ENCODE measurements at regions not wholly inside any gene's neighbourhood (a gene's known extent, or its start where the extent isn't known, plus 50 kb on each side); places are given as distances from the start of the nearest gene placed in this dataset.

GRCh38 chr9:99561961-99562565 lies 259.6 kb upstream of the NR4A3 start:
- in situ Hi-C loops (cut with MboI; ENCODE audit: low sequenced_read_pairs in 4 of 4): no loop called here
- H3K27me3 ChIP-seq: no peaks in the 10 kb centered on the region
- no peaks in the 10 kb centered on the region for H3K9me3 ChIP-seq
- DNase-seq (no peak), ATAC-seq (no peak)
- peaks cover 0 to 4% of the 10 kb centered on the region in 2 donors for H3K4me1 ChIP-seq
- intact Hi-C loops (cut with DNase I; ENCODE audit: low total_unique reads): no loop called here
- TF ChIP-seq CTCF (IDR thresholded peaks at IDR 0.05 in 4 of 5, conservative IDR thresholded peaks at IDR 0.05 in 1 of 5) (no peak), POLR2A (IDR thresholded peaks at IDR 0.05) (no peak)
- no peak overlapping the region for H3K27ac ChIP-seq
- H3K36me3 ChIP-seq: no peaks in the 10 kb centered on the region
- no peak overlapping the region for H3K4me3 ChIP-seq

GRCh38 chr9:99563364-99563763 lies 258.3 kb upstream of the NR4A3 start:
- H3K27me3 ChIP-seq: no peaks in the 10 kb centered on the region
- H3K36me3 ChIP-seq: no peaks in the 10 kb centered on the region
- no peak for TF ChIP-seq CTCF (IDR thresholded peaks at IDR 0.05 in 4 of 5, conservative IDR thresholded peaks at IDR 0.05 in 1 of 5)
- no peak for TF ChIP-seq POLR2A (IDR thresholded peaks at IDR 0.05)
- no peaks in the 10 kb centered on the region for H3K9me3 ChIP-seq
- DNase-seq (no peak), ATAC-seq (no peak)
- in situ Hi-C loops (cut with MboI; ENCODE audit: low sequenced_read_pairs in 4 of 4) (no loop called here), intact Hi-C loops (cut with DNase I; ENCODE audit: low total_unique reads) (no loop called here)
- H3K4me1 ChIP-seq: peaks cover 0 to 4% of the 10 kb centered on the region in 2 donors
- no peak overlapping the region for H3K27ac ChIP-seq
- no peak overlapping the region for H3K4me3 ChIP-seq

DNA sequence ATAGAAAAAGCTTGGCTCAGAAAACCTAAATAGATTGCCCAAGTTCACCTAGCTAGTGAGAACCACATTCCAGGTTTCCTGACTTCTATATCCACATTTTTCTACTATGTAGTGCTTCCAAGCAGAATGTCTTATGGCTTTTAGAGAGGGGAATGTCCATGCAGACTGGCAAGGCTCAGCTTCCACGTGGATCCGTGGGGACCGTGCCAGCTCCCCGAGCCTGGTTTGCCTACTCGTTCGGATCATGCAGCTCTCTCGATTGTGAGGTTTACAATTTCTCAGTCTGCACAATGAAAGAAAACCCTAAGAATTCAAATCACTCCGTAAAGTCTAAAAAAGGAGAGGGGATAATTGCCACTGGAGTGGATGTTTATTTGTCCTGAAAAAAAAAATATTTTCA lies 256.5 kb upstream of the NR4A3 start:
- DNase-seq (no peak), ATAC-seq (no peak)
- Histone ChIP-seq H3K4me1 (peaks cover 0 to 4% of the 10 kb centered on the region in 2 donors), H3K27me3 (no peaks in the 10 kb centered on the region), H3K4me3 (no peak overlapping the region), H3K9me3 (no peaks in the 10 kb centered on the region), H3K36me3 (no peaks in the 10 kb centered on the region), H3K27ac (no peak overlapping the region)
- in situ Hi-C loops (cut with MboI; ENCODE audit: low sequenced_read_pairs in 4 of 4) (no loop called here), intact Hi-C loops (cut with DNase I; ENCODE audit: low total_unique reads) (no loop called here)
- TF ChIP-seq CTCF (IDR thresholded peaks at IDR 0.05 in 4 of 5, conservative IDR thresholded peaks at IDR 0.05 in 1 of 5) (no peak), POLR2A (IDR thresholded peaks at IDR 0.05) (no peak)

DNA sequence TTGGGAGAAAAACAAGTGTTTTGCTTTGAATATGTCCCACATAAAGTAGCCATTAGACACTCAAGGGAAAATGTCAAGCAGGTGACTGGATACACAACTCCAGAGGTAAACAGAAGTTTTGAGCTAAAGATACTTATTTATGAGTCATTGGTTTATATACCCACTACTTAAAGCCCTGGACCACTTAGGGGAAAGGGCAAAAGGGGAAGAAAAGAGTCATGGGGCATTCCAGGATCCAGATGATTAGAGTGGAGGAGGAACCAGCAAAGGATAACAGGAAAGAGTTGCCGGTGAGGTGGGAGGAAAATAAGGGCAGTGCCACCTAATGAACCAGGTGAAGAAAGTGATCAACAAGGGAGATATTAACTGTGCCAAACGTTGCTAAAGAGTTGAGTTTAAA lies 254.2 kb upstream of the NR4A3 start:
- in situ Hi-C loops (cut with MboI; ENCODE audit: low sequenced_read_pairs in 4 of 4): no loop called here
- ATAC-seq (no peak), DNase-seq (no peak)
- H3K4me3 ChIP-seq: no peak overlapping the region
- no peaks in the 10 kb centered on the region for H3K27me3 ChIP-seq
- no peaks in the 10 kb centered on the region for H3K9me3 ChIP-seq
- peaks cover 0 to 5% of the 10 kb centered on the region in 2 donors for H3K4me1 ChIP-seq
- no peaks in the 10 kb centered on the region for H3K36me3 ChIP-seq
- intact Hi-C loops (cut with DNase I; ENCODE audit: low total_unique reads): no loop called here
- no peak overlapping the region for H3K27ac ChIP-seq
- TF ChIP-seq CTCF (IDR thresholded peaks at IDR 0.05 in 4 of 5, conservative IDR thresholded peaks at IDR 0.05 in 1 of 5) (no peak), POLR2A (IDR thresholded peaks at IDR 0.05) (no peak)

DNA sequence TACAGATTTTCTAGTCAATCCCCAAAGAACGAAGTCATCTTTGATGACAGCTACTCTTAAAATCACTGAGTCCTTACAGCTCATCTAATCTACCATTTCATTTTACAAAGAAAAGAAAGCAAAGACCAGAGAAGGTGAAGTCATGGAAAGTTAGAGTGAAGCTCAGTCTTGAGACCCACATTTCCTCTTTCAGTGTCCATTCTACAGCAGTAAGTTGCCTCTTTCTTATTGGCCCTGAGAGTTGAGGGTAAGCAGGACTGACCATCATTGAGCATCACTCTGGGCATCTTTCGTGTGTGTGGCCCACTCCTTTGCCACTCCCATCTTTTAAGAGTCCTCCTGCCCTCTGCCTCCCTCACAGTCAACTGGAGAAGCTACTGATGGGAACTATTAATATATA lies 251.8 kb upstream of the NR4A3 start:
- DNase-seq (no peak), ATAC-seq (no peak)
- H3K4me1 ChIP-seq: peaks cover 5 to 14% of the 10 kb centered on the region in 2 donors
- in situ Hi-C loops (cut with MboI; ENCODE audit: low sequenced_read_pairs in 4 of 4): no loop called here
- intact Hi-C loops (cut with DNase I; ENCODE audit: low total_unique reads): no loop called here
- no peaks in the 10 kb centered on the region for H3K9me3 ChIP-seq
- TF ChIP-seq POLR2A (IDR thresholded peaks at IDR 0.05) (no peak), CTCF (IDR thresholded peaks at IDR 0.05 in 4 of 5, conservative IDR thresholded peaks at IDR 0.05 in 1 of 5) (no peak)
- H3K27ac ChIP-seq: no peak overlapping the region
- H3K4me3 ChIP-seq: no peak overlapping the region
- no peaks in the 10 kb centered on the region for H3K27me3 ChIP-seq
- no peaks in the 10 kb centered on the region for H3K36me3 ChIP-seq
